ENCODE measurements at regions not wholly inside any gene's neighbourhood (a gene's known extent, or its start where the extent isn't known, plus 50 kb on each side); places are given as distances from the start of the nearest gene placed in this dataset.

DNA sequence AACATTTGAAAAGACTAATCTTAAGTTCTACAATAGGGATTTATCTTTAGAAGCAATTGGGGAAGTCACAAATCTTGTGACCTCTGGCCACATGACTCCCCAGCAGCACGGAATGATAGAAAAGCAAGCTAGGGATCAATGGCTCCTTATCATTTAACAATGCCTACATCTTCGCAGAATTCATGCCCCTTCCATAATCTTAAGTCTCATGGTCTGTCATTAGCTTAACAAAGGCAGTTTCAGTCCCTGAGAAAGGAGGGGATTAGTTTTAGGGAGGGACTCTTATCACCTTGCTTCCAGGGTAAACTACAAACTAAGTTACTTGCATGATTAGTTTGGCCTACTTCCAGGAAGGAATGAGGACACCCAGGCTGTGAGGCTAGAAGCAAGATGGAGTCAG lies 486.0 kb downstream of the RMST start:
- intact Hi-C loops (cut with DNase I): no loop called here
- TF ChIP-seq, protein P1, sequence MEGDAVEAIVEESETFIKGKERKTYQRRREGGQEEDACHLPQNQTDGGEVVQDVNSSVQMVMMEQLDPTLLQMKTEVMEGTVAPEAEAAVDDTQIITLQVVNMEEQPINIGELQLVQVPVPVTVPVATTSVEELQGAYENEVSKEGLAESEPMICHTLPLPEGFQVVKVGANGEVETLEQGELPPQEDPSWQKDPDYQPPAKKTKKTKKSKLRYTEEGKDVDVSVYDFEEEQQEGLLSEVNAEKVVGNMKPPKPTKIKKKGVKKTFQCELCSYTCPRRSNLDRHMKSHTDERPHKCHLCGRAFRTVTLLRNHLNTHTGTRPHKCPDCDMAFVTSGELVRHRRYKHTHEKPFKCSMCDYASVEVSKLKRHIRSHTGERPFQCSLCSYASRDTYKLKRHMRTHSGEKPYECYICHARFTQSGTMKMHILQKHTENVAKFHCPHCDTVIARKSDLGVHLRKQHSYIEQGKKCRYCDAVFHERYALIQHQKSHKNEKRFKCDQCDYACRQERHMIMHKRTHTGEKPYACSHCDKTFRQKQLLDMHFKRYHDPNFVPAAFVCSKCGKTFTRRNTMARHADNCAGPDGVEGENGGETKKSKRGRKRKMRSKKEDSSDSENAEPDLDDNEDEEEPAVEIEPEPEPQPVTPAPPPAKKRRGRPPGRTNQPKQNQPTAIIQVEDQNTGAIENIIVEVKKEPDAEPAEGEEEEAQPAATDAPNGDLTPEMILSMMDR (IDR thresholded peaks at IDR 0.05): no peak
- no peaks in the 10 kb centered on the region for H3K27me3 ChIP-seq
- H3K27ac ChIP-seq: no peak overlapping the region
- no peaks in the 10 kb centered on the region for H3K36me3 ChIP-seq
- no peak for DNase-seq (ENCODE audit: low spot score in 2 of 2)
- H3K4me1 ChIP-seq: no peaks in the 10 kb centered on the region
- no peaks in the 10 kb centered on the region for H3K9me3 ChIP-seq
- H3K4me3 ChIP-seq: no peak overlapping the region

DNA sequence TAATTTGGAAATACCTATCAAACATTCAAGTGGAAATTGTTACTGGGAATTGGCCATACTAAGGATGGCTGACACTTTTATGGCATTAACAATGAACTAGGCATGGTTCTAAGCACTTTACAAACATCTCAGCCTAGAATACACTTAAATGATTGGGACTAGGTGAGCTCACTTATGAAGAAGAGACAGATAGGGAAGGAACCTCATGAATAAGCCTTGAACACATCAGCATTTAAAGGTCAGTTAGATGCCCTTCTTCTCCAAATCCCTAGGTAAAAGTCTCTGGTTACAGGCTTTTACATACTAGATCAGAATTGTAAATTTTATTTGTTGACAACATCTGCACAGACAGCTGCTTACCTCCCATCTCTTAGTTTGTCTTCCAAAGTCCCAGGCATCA lies 488.6 kb downstream of the RMST start:
- no peak overlapping the region for H3K27ac ChIP-seq
- TF ChIP-seq, protein P1 (IDR thresholded peaks at IDR 0.05): no peak
- no peaks in the 10 kb centered on the region for H3K36me3 ChIP-seq
- intact Hi-C loops (cut with DNase I): no loop called here
- DNase-seq (ENCODE audit: low spot score in 2 of 2): no peak
- no peaks in the 10 kb centered on the region for H3K27me3 ChIP-seq
- H3K4me1 ChIP-seq: no peaks in the 10 kb centered on the region
- no peaks in the 10 kb centered on the region for H3K9me3 ChIP-seq
- H3K4me3 ChIP-seq: no peak overlapping the region

DNA sequence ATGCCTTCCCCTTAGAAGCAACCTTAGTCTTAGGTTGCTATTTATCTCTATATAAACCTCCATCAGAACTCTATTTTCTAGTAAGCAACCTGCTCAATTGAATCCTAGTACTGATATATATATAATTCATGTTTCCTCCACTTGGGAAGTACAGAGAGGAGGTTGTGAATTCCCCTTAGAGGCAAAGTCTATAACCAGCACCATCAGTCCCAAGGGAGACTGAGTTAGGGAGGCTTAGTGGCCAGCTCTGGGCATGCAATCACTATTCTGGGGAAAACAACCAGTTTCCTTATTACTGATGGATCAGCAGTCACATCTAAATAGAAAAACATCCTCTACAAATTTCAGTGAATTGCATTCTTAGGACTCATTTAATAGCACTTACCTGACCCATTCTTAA lies 489.1 kb downstream of the RMST start:
- Histone ChIP-seq H3K4me1 (no peaks in the 10 kb centered on the region), H3K4me3 (no peak overlapping the region), H3K9me3 (no peaks in the 10 kb centered on the region), H3K27ac (no peak overlapping the region), H3K27me3 (no peaks in the 10 kb centered on the region), H3K36me3 (no peaks in the 10 kb centered on the region)
- intact Hi-C loops (cut with DNase I): no loop called here
- no peak for DNase-seq (ENCODE audit: low spot score in 2 of 2)
- TF ChIP-seq, protein P1 (IDR thresholded peaks at IDR 0.05): no peak

DNA sequence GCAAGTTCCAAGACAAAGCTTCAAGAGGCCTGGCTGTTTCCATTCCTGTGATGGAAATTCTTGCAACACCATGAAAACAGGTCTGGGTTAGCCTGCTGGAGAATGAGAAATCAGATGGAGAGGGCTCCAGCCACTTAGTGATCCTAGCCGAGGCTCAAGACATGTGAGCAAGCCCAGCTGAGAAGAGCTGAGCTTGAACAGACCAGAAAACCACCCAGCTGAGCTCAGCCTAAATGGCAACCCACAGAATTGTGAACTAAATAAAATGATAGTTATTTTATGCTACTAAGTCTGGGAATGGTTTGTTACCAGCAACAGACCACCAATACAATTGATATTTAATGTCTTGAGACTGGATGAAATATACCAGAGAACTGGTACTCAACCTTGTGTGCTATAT lies 494.5 kb downstream of the RMST start:
- TF ChIP-seq, protein P1 (IDR thresholded peaks at IDR 0.05): no peak
- intact Hi-C loops (cut with DNase I): no loop called here
- no peak for DNase-seq (ENCODE audit: low spot score in 2 of 2)

DNA sequence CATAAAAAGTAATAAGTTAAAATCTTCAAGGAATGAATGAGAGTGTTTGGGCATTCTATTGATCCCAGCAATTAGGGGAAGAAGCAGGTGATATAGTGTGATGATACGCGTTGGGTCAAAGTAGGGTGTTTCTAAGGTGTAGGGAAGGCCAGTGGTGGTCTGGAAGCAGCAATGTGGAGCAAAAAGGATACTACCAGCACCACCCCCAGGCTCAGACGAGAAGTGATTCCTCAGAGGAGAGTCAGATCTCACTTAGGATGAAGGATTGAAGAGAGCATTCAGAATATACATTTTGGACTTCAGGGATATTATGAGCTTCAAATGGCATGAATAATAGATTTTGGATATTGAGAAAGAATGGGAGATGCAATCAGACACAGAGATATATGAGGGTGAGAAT lies 497.6 kb downstream of the RMST start:
- no peaks in the 10 kb centered on the region for H3K4me1 ChIP-seq
- TF ChIP-seq, protein P1 (IDR thresholded peaks at IDR 0.05): no peak
- no peak overlapping the region for H3K4me3 ChIP-seq
- H3K9me3 ChIP-seq: no peaks in the 10 kb centered on the region
- intact Hi-C loops (cut with DNase I): no loop called here
- no peak for DNase-seq (ENCODE audit: low spot score in 2 of 2)
- no peaks in the 10 kb centered on the region for H3K27me3 ChIP-seq
- no peaks in the 10 kb centered on the region for H3K36me3 ChIP-seq
- H3K27ac ChIP-seq: no peak overlapping the region

More for the DNA sequence above, 494.5 kb downstream of the RMST start:
- no peaks in the 10 kb centered on the region for H3K4me1 ChIP-seq
- no peak overlapping the region for H3K27ac ChIP-seq
- H3K36me3 ChIP-seq: no peaks in the 10 kb centered on the region
- no peaks in the 10 kb centered on the region for H3K9me3 ChIP-seq
- no peaks in the 10 kb centered on the region for H3K27me3 ChIP-seq
- H3K4me3 ChIP-seq: no peak overlapping the region
